Ramos (cell line): ENCODE measurements at regions not wholly inside any gene's neighbourhood (a gene's known extent, or its start where the extent isn't known, plus 50 kb on each side); places are given as distances from the start of the nearest gene placed in this dataset.
"Not testable (repeated sequence)": the region's sequence is repeated elsewhere in the genome, so short reads cannot be mapped to it uniquely, and the experiment has no call there.

ENCODE experiments used
- in situ Hi-C: fragments of 300-500 bp; cut with MboI; formaldehyde crosslinking; loops from one replicate; pipeline ENCODE4 v1.14.3; 2022; ENCODE audit warnings: low sequenced_read_pairs; ENCODE audit not compliant: unreplicated experiment

DNA sequence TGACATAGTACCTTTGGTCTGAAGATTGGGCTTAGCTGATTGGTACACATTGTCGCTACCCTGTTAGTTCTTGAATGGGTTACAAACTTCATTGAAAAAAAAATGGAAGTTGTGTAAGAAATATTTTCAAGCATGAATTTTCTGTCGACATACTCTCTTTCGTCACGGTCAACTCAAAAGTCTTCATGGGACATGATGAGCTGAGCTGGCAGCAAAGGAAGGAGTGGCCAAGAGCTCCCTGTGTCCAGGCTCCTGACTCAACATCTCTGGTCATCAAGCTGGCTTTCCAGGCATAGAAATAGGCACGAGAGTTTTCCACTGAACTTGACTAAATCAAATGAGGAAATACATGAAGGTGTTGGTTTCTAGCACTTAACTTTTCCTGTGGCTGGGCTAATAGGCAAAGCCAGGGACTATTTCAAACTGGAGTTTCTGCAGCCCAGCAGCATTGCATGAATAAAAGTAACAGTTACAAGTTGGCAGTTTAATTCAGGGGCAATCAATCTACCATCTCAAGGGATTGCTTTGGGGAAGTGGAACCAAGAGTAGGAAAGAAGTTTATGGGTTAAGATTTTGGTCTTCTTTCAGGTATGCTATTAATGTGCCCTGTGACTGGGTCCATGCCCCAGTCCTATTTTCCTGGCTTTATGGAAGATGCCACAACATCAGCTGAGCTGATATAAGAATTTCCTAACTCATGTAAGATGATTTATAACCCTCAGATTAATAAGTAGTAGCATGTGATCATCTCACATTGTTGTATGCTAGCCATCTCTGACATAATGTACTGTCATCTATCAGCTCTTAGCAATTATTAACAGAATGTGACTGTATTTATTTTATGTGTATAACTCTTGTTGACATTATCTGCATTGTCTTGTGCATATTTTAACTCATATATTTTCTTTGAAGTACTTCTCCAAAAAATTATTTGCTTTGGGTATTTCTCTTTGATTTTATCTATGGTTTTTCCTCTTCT is 385.8 kb downstream of the DLEU7 start:
- in situ Hi-C loops, result no loop called here

DNA sequence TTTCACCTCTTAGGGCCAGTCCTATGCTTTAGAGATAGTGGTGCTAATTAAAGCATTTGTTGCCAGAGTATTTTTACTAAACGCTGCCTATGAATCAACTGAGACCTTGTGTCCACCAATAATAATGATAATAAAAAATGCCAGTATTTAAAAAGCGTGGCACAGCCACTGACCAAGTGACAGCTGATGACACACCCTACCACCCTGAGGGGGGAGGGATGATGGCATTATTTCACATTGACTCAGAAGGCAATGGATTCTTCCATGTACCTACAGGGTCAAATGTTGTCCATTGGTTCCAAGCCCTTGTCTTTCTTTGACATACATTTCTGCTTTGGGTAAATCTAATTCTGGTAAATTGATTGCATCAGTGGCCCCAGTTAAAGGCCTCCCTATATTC is 384.4 kb downstream of the DLEU7 start:
- in situ Hi-C loops, result no loop called here

DNA sequence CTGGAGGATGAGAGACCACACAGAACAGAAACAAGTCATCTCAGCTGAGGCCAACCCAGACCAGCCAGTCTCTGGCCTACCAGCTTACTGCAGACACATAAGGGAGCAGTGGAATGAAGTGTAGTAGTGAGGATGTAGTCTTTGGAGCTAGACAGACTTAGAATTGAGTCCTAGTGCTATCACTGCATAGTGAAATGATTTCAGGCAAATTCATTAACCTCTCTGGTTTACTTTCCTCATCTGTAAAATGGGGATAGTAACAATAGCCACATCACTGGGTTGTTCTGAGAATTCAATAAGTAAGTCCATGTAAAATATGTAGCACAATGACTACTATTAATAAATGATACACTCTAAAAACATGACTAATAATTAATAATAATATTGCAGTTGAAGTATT is 383.8 kb downstream of the DLEU7 start:
- in situ Hi-C loops, result no loop called here

DNA sequence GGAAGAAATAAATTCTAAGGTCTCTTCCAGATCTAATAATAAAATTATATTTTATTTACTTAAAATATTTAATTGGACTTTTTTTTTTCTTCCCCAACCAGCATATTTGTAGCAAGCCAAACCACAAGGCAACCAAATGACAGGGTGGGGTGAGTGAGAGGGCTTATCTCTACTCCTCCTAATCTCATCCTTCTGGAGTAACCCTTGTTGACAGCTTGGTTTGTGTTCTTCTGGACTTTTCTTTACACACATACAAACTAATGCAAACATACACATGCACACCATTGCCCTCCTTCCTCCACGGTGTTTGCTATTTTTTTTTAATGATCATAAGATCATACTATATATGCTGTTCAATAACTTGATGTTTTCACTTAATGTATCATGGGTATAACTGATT is 383.1 kb downstream of the DLEU7 start:
- in situ Hi-C loops, result no loop called here

- in situ Hi-C loops, result no loop called here
Observed at GRCh38 chr13:50461189-50461588, 382.3 kb downstream of the DLEU7 start.

GRCh38 chr13:50463719-50464118 is 379.8 kb downstream of the DLEU7 start:
- in situ Hi-C loops, result no loop called here

- in situ Hi-C loops, result no loop called here
Observed at GRCh38 chr13:50464349-50465251, 378.9 kb downstream of the DLEU7 start.

GRCh38 chr13:50466456-50466855 is 377.0 kb downstream of the DLEU7 start:
- in situ Hi-C loops, result no loop called here

DNA sequence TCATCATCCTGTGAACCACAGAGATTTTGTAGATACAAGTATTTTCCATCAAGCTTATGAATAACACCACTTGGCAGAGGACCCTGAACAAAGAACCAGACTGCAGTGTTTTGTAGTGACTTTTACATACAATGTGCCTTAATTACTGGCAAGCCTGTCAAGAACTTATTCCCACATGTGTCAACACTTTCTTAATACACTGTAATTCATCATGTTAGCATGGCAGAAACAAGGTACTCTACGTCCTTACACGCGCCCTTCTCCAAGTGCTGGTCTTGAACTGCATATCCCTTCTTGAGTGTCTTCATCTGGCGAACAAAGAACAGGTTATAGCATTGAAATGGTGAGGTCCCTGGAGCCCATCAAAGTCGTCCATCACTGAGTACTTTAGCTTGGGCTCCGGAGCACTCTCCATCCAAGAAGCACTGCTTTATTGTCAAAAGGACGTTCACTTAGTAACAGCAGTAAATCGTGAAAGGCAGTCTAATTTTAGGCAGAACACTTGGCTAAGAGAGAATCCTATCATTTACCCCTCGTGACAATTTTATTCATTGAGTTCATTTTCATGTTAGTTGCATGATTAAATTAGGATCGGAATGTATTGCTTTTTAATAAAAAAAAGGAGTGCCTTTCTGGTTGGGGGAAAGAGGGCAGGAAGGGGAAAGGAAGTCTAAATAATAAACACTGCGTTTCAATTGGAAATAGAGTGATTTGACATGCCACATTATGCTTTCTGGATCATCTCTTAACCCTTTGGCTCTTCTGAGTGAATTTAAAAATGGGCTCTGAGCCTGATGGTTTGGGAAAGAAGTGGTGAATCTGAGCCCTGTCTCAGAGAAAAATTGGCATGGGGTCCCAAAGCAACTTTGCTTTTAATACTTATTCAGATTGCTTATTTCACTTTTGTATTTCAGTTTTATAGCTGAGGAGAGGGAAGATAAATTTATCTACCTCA is 376.1 kb downstream of the DLEU7 start:
- in situ Hi-C loops, result no loop called here

GRCh38 chr13:50468849-50469669 is 374.4 kb downstream of the DLEU7 start:
- in situ Hi-C loops, result no loop called here

DNA sequence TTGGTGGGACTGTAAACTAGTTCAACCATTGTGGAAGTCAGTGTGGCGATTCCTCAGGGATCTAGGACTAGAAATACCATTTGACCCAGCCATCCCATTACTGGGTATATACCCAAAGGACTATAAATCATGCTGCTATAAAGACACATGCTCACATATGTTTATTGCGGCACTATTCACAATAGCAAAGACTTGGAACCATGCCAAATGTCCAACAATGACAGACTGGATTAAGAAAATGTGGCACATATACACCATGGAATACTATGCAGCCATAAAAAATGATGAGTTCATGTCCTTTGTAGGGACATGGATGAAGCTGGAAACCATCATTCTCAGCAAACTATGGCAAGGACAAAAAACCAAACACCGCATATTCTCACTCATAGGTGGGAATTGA is 370.4 kb downstream of the DLEU7 start:
- in situ Hi-C loops, result not testable (repeated sequence)

- in situ Hi-C loops, result no loop called here
Observed at GRCh38 chr13:50474088-50474662, 369.3 kb downstream of the DLEU7 start.

DNA sequence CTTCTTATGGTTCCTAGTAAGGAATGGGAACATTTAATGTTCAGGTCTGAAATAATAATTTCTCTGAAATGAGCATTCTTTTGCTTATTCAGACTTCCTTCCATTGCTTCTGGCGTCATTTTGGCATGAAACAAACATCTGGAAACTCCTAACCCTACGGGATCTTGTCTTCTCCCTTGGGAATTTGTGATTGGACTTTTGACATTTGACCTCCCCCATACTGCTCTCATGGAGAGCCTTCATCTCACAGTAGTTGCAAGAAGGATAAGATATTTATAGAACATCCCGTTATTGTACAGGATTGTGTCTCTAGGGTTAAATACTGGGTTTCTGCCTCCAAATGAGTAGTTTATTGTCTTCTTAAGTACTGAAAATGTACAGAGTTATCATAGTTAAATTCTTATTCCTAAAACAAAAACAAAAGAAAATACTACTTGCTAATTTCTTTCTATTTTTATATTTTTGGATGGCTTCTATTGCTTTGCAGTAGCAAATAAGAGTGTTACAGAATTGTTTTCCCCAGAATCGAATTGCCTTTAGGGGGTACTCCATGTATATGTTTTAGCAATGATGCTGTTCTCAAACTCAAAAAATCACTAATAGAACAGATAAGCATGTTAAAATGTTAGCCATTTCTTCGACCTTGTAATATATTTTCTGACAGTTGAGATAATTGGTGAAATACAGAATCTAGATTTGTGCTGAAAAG is 366.8 kb downstream of the DLEU7 start:
- in situ Hi-C loops, result no loop called here

GRCh38 chr13:50481936-50482335 is 361.6 kb downstream of the DLEU7 start:
- in situ Hi-C loops, result no loop called here

DNA sequence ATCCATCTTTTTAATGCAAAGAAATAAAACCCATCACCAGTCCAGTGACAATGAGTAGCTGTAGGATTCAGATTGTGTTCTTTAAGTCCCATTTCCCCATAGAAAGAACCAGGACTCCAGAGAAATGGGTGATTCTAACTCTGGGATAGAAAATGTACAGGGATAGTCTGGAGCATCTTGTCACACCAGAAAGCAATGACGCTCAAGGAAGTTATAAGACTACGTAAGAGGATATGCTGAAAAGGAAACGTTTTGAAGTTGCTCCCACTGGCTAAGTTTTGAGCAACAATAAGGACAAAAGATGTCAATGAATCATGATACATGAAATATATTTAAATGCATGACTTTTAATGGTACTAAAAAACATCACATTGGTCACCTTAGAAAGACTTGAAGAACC is 360.1 kb downstream of the DLEU7 start:
- in situ Hi-C loops, result no loop called here

GRCh38 chr13:50484472-50485113 is 358.9 kb downstream of the DLEU7 start:
- in situ Hi-C loops, result no loop called here

DNA sequence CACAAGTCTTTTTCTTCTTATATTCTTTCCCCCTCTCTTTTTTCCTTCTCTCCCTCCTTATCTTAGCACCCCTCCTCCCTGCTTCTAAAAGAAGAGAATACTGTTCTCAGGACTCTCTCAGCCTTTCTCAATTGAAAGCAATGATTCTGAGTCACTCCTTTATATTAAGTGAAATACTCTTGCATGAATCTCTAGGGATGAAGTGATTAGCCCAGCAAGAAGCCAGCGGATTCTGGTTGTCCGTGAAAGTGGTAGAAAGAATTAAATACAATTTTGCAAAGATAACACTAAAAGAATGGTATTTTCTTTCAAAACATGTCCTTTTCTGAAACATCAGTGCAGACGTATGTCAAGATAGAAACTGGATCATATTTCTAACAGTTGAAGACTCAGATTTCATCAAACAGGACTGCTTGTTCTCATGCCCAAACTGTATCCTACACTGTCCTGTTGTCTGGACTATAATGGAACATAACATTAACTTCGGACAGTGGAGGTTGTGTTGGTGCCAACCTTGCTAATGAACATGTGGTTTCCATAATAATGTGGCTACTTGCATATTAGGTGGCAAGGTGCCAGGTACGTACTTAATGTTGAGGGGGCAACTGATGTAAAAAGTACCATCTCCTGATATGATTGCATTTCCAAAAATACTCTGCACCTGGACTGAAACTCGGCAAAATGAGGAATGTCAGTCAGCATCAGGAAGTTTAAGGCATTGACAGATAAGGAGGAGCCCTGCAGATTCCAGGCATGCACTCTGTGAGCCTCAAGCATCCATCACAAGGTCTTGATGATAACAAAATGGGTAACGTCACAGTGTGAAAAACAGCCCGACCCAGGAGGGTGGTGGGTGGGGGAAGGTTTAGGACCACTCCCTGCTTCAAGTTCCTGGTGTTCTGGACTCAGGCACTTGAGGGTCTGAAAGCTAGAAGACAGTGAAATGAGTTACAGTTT is 357.2 kb downstream of the DLEU7 start:
- in situ Hi-C loops, result no loop called here
